Common myeloid progenitor, CD34-positive (primary cell): ENCODE measurements at regions not wholly inside any gene's neighbourhood (a gene's known extent, or its start where the extent isn't known, plus 50 kb on each side); places are given as distances from the start of the nearest gene placed in this dataset.
"Not testable (repeated sequence)": the region's sequence is repeated elsewhere in the genome, so short reads cannot be mapped to it uniquely, and the experiment has no call there.

Source experiments
- CTCF ChIA-PET: fragments of 350-600 bp; sonication (Branson Sonifier 250); formaldehyde crosslinking; loops from one replicate; lab custom pipeline; 2021; ENCODE audit warnings: antibody characterized with exemption; lab: Charles Lee
- POLR2A ChIA-PET: fragments of 350-600 bp; sonication (Branson Sonifier 250); formaldehyde crosslinking; loops from one replicate; lab custom pipeline; 2021; ENCODE audit warnings: antibody characterized with exemption; lab: Charles Lee
- DNase-seq, 3 donors: peaks; one replicate each; pipeline versions ENCODE4 v3.0.0 to v3.0.0-alpha.2; 2013
- H3K27ac ChIP-seq, 2 experiments: 1 replicate in 1 of 2; 2 replicates in 1 of 2; pipeline ENCODE4 v1.7.0; 2013; ENCODE audit warnings: inconsistent platforms in 2 of 2, low read length in 2 of 2, mild to moderate bottlenecking in 2 of 2, low read depth in 1 of 2, moderate library complexity in 1 of 2; ENCODE audit not compliant: severe bottlenecking in 2 of 2, insufficient read depth in 1 of 2, poor library complexity in 1 of 2
- H3K27me3 ChIP-seq, 5 experiments: replicated peaks in 2 of 5; 1 replicate in 3 of 5; 2 replicates in 2 of 5; pipeline versions ENCODE4 v1.6.1 to v1.7.0; 2013; ENCODE audit warnings: low read length in 4 of 5, mild to moderate bottlenecking in 2 of 5, moderate library complexity in 2 of 5, inconsistent platforms in 1 of 5; ENCODE audit not compliant: insufficient read depth in 5 of 5, control insufficient read depth in 4 of 5
- H3K36me3 ChIP-seq, 4 experiments: 1 replicate in 2 of 4; 2 replicates in 2 of 4; pipeline versions ENCODE4 v1.6.1 to v1.7.0; 2013; ENCODE audit warnings: low read length in 3 of 4, control low read depth in 1 of 4, mild to moderate bottlenecking in 1 of 4; ENCODE audit not compliant: control insufficient read depth in 4 of 4, insufficient read depth in 4 of 4
- H3K4me1 ChIP-seq, 4 experiments: 1 replicate in 3 of 4; 2 replicates in 1 of 4; pipeline versions ENCODE4 v1.6.1 to v1.7.1; 2013; ENCODE audit warnings: low read length in 3 of 4, mild to moderate bottlenecking in 3 of 4, control low read depth in 1 of 4, inconsistent platforms in 1 of 4, moderate library complexity in 1 of 4; ENCODE audit not compliant: control insufficient read depth in 4 of 4, insufficient read depth in 4 of 4; ENCODE audit errors: control extremely low read depth in 1 of 4
- H3K4me3 ChIP-seq, 7 experiments: 1 replicate in 4 of 7; 2 replicates in 3 of 7; pipeline versions ENCODE4 v1.5.1 to v1.7.0; 2013; ENCODE audit warnings: mild to moderate bottlenecking in 7 of 7, low read length in 6 of 7, moderate library complexity in 6 of 7, inconsistent platforms in 2 of 7, low read depth in 2 of 7, control low read depth in 1 of 7; ENCODE audit not compliant: insufficient read depth in 4 of 7, control insufficient read depth in 1 of 7; ENCODE audit errors: extremely low read depth in 1 of 7
- H3K9me3 ChIP-seq, 5 experiments: 1 replicate in 4 of 5; 2 replicates in 1 of 5; pipeline versions ENCODE4 v1.6.1 to v1.7.1; 2013; ENCODE audit warnings: low read length in 4 of 5, mild to moderate bottlenecking in 2 of 5, inconsistent platforms in 1 of 5, low read depth in 1 of 5, moderate library complexity in 1 of 5; ENCODE audit not compliant: control insufficient read depth in 4 of 5, insufficient read depth in 2 of 5; ENCODE audit errors: control extremely low read depth in 1 of 5
- WGBS: methylation state at CpG from one replicate; pipeline ENCODE4 v1.1.5; 2013; ENCODE audit not compliant: insufficient coverage; 5-methylcytosine and 5-hydroxymethylcytosine counted together

DNA sequence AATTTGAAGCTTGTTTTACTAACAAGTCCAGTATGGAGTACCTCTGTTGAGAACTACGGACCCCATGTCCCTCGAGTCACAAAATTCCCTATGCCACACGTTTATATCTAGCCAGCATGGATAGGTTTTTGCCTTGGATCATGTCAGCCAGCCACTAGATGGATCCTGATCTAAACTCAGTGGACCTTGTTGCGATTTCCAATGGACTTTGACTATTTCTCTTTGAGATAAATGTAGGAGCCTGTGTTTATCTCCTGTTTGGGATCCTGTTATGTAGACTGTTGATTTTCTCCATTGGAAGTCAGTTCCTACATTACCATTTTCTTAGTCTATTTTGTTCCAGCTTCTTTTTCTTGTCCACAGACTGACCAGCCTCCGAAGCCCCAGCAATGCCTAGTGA, 127.1 kb upstream of the BMAL1 start:
- H3K36me3 ChIP-seq: no peaks in the 10 kb centered on the region
- WGBS: 93% methylated on average over 4 of the region's 5 CpGs
- H3K9me3 ChIP-seq: no peaks in the 10 kb centered on the region
- ChIA-PET CTCF (interaction anchor here (1.6 to 3.6 kb wide), 3 partner anchors 8 to 186 kb away, joined by 4 to 22 read pairs (median 5); no protein-coding TSS in a partner anchor), POLR2A (no interaction called here)
- no peak overlapping the region for H3K4me3 ChIP-seq
- no peak overlapping the region for H3K27ac ChIP-seq
- no peak for DNase-seq
- no peaks in the 10 kb centered on the region for H3K27me3 ChIP-seq
- no peaks in the 10 kb centered on the region for H3K4me1 ChIP-seq

GRCh38 chr11:13152264-13152663, 125.3 kb upstream of the BMAL1 start:
- Histone ChIP-seq H3K4me1 (no peaks in the 10 kb centered on the region), H3K9me3 (no peaks in the 10 kb centered on the region), H3K27ac (no peak overlapping the region), H3K4me3 (no peak overlapping the region), H3K27me3 (no peaks in the 10 kb centered on the region), H3K36me3 (no peaks in the 10 kb centered on the region)
- CTCF ChIA-PET: interaction anchor here (0.6 to 3.6 kb wide), 6 partner anchors 10 to 230 kb away, joined by 3 to 22 read pairs (median 3); no protein-coding TSS in a partner anchor
- POLR2A ChIA-PET: no interaction called here
- 100% methylated on average over 5 of the region's 6 CpGs for WGBS
- DNase-seq: no peak

DNA sequence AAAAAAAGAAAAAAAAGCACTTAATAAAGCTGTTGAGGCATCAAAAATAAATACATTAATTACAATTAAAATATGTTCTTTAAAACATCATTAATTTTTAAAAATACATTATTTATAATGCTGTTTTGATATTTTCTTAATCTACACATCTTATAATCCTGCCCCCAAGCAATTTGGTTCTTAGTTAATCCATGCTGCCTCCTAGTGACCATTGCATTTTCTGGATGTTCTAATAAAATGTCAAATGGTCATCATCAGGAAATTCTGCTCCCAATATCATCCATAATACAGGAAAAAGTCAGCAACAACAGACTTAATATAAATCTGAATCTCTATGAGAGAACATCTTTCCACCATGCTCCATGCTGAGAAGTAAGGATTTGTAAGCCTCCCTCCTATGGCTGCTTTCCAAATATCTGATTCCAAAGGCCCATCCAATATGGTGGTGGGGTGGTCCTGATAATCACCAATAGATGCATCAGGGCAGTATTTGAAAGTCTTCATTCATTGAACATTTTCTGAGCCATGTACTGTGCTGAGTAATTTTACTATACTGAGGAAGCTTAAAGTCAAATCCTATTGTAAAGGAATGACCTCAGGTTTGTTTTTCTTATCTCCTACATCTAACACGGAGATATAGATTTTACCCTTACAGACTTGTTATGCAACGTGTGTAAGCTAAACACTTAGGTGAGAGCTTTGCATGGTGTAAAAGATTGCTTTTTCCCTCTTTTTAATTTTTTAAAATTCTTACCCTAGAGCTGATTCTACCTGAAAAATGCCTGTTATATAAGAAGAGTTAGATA, 124.7 kb upstream of the BMAL1 start:
- no peaks in the 10 kb centered on the region for H3K27me3 ChIP-seq
- ChIA-PET POLR2A (no interaction called here), CTCF (interaction anchor here (0.6 to 3.6 kb wide), 6 partner anchors 10 to 231 kb away, joined by 3 to 22 read pairs (median 3); no protein-coding TSS in a partner anchor)
- no peak overlapping the region for H3K4me3 ChIP-seq
- H3K27ac ChIP-seq: no peak overlapping the region
- no peaks in the 10 kb centered on the region for H3K4me1 ChIP-seq
- no peaks in the 10 kb centered on the region for H3K36me3 ChIP-seq
- no CpG with 5 or more reads among the region's 2 CpGs for WGBS
- peak; percentile 15 to 40 (median 18) for DNase-seq
- H3K9me3 ChIP-seq: no peaks in the 10 kb centered on the region

GRCh38 chr11:13154374-13154773, 123.2 kb upstream of the BMAL1 start:
- H3K27me3 ChIP-seq, H3K4me1 ChIP-seq, H3K27ac ChIP-seq, POLR2A ChIA-PET, H3K4me3 ChIP-seq, DNase-seq, H3K9me3 ChIP-seq, H3K36me3 ChIP-seq: not testable (repeated sequence)
- no CpG with 5 or more reads among the region's 1 CpG for WGBS
- CTCF ChIA-PET: interaction anchor here (2.8 kb wide), 1 partner anchor 191 kb away, joined by 10 read pairs; no protein-coding TSS in a partner anchor

DNA sequence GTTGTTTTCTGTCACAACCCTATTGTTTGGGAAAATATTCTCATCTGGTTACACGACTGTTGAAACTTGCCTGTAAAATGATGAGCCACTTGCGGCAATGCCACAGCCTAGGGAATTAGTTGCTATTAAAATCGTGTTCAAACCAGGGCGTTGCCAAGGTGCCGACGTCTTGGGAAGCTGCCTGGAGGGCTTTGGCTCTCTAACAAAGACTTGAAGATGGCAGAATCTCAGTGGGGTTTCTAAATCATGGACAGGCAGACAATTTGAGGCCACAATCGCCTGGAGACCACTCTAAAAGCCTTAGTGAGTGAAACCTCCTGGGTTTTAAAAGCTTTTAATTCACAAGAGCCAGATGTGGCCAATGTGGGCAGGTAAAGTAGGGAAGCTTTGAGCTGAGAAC, 117.2 kb upstream of the BMAL1 start:
- Histone ChIP-seq H3K4me3 (no peak overlapping the region), H3K27me3 (no peaks in the 10 kb centered on the region), H3K27ac (no peak overlapping the region), H3K36me3 (no peaks in the 10 kb centered on the region), H3K4me1 (no peaks in the 10 kb centered on the region), H3K9me3 (no peaks in the 10 kb centered on the region)
- 88% methylated on average over 7 of the region's 7 CpGs for WGBS
- ChIA-PET POLR2A (no interaction called here), CTCF (no interaction called here)
- no peak for DNase-seq

DNA sequence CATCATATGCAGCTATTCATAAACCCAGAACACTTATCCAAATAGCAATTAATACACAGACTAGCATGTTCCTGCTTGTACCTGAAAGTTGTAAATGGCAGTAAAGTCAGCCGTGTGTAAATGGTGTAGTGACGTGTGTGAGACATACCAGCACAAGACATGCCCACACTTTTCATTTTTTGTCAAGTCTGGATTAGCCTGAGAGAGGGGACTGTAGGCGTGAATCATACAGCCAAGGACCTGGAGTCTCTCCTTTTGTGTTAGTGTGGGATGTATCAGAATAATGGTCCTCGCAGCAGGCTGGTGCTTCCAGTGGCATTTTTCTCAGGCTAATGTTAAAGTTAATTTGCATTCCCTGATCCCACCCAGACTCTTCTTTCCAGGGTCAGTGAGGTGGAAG, 116.8 kb upstream of the BMAL1 start:
- ChIA-PET CTCF (interaction anchor here (1.0 kb wide), 1 partner anchor 197 kb away, joined by 3 read pairs; no protein-coding TSS in a partner anchor), POLR2A (no interaction called here)
- no peak overlapping the region for H3K4me3 ChIP-seq
- no peak overlapping the region for H3K27ac ChIP-seq
- no peaks in the 10 kb centered on the region for H3K4me1 ChIP-seq
- H3K27me3 ChIP-seq: no peaks in the 10 kb centered on the region
- no peak for DNase-seq
- no peaks in the 10 kb centered on the region for H3K9me3 ChIP-seq
- no peaks in the 10 kb centered on the region for H3K36me3 ChIP-seq
- WGBS: 100% methylated on average over 1 of the region's 4 CpGs

- no peaks in the 10 kb centered on the region for H3K36me3 ChIP-seq
- no peaks in the 10 kb centered on the region for H3K27me3 ChIP-seq
- H3K27ac ChIP-seq: no peak overlapping the region
- 86% methylated on average over 2 of the region's 2 CpGs for WGBS
- no peak overlapping the region for H3K4me3 ChIP-seq
- no peaks in the 10 kb centered on the region for H3K9me3 ChIP-seq
- POLR2A ChIA-PET: no interaction called here
- CTCF ChIA-PET: no interaction called here
- H3K4me1 ChIP-seq: no peaks in the 10 kb centered on the region
- no peak for DNase-seq
These were observed 114.4 kb upstream of the BMAL1 start for GRCh38 chr11:13163158-13163557.
